DMS153 treated with DMSO at 0.1 percent for 48 hours (cell line): ENCODE measurements at regions not wholly inside any gene's neighbourhood (a gene's known extent, or its start where the extent isn't known, plus 50 kb on each side); places are given as distances from the start of the nearest gene placed in this dataset.

Experiments
- DNase-seq: peaks from one replicate; lab custom pipeline; 2025; ENCODE audit not compliant: unreplicated experiment; lab: John Stamatoyannopoulos, UW

DNA sequence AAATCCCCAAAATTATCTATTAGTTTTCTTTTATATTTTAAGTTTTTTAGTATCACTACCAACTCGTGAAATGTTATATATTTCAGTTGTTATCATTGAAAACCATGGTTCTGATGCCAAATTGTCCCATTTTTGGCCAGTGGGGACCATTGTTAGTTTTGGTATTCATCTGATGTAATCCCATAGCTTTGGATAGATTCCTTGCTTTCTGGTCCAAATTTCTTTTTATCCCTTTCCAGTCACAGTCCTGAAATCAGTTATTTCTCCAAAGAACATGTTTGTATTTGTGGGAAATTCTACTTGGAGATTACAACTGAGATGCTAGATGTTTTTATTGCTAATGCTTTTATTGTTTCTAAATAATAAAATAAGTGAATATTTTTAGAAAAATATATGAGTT lies 976.8 kb upstream of the CRIM1 start:
- DNase-seq, result no peak

DNA sequence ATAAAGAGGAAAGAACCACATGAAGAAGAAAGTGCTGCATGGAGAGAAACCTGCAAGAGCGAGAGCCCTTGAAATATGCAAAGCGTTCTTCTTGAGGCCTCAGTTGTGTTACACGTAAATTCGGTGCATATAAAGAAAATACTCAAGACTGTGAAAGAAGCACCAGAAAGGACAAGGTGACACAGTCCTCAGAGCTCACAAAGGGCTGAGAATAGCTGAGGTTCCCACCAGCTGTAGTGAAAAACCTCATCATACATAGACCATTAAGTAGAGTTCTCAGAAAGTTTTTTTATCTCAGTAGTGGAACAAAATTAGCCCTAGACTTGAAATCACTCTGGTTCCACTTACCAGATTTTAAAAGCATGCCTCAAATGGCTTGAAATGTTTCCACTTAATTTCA lies 980.7 kb upstream of the CRIM1 start:
- DNase-seq, result no peak

DNA sequence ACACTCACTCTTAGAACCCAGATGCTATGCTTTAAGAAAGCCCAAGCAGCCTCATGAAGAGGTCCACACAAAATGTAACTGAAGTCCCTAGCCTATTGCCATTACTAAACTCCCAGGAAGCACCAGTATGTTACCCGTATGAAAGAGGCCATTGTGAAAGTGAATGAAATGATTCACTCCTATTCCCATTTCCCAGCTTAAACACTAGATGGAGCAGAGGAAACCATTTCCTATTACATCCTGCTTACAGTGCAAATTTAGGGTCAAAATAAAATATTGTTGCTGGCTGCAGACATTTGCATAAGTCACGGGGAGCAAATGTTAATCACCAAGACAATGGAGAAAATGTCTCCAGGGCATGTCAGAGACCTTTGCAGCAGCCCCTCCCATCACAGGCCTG lies 989.7 kb upstream of the CRIM1 start:
- DNase-seq, result no peak

DNA sequence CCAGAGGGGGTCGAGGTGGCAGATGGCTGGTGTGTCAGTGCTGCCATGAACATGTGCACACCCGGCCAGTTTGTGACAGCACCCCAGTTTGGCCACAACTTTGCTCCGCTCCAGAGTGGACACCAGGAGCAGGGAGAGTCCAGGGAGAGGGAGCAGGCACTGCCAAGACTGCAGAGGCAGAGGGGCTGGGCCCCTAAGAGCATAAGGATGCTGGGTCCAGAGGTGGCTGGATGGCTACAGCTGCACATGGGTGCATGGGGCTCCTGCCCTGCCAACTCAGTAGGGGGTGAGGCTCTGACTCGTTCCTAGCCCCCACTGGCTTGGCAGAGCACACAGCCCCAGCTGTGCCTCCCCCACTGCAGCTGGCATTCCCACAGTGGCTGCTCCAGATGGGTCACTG lies 999.2 kb upstream of the CRIM1 start:
- no peak for DNase-seq

- DNase-seq, result no peak
These were observed 1000.5 kb upstream of the CRIM1 start for GRCh38 chr2:35355056-35355455.

DNA sequence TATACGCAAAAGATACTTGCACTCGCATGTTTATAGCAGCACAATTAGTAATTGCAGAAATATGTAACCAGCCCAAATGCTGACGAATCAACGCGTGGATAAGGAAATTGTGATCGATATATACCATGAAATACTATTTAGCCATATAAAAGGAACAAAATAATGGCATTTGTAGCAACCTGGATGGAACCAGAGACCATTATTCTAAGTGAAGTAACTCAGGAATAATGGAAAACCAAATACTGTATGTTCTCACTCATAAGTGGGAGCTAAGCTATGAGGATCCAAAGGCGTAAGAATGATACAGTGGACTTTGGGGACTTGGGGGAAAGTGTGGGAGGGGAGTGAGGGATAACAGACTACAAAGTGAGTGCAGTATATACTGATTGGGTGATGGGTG lies 1008.0 kb upstream of the CRIM1 start:
- DNase-seq, result no peak

DNA sequence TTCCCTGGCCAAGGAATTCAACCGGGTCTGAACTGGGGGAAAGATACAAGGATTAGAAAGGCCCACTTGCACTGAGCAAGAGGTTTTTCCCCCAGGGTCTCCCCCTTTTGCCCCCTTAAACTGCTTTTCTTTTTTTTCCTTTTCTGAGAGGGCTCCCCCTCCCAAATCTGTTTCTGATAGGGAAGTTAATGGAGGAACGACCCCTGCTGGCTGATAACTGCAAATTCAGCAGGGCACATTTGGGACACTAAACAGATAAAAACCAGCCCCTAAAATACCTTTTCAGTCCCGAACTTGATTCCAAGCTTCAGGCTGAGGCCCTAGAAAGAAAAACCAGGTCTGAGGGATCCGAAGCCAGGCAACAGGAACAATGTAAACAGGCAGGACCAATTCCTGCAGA lies 1012.4 kb upstream of the CRIM1 start:
- no peak for DNase-seq

DNA sequence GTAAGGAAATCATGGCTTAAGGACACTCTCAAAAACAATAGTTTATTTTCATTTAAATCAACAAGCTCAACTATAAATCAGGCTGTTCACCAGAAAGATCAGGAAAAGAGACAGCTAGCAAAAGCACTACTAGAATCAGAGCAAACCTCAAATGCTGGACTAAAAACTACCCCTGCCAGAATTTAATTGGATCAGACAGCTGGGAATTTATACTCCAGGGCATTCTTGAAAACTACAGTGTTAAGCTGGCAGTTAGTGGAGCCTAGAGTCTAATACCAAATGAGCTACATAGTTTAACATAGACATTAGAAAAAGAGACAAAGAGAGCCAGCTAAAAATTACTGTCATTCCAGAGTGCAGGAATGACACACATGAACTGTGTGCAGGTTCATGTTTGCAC lies 1016.4 kb upstream of the CRIM1 start:
- DNase-seq, result no peak

DNA sequence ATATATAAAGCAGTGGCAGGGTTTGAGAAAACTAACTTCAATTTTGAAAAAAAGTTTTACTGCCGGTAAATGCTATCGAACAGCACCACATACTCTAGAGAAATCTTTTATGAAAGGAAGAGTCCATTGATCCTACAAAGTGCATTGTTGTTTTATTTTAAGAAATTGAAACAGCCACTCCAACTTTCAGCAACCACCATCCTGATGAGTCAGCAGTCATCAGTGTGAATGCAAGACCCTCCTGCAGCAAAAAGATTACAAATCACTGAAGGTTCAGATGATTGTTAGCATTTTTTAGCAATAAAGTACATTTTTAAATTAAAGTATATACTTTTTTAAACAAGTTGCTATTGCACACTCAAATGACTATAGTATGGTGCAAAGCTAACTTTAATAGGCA lies 1017.7 kb upstream of the CRIM1 start:
- DNase-seq, result no peak

DNA sequence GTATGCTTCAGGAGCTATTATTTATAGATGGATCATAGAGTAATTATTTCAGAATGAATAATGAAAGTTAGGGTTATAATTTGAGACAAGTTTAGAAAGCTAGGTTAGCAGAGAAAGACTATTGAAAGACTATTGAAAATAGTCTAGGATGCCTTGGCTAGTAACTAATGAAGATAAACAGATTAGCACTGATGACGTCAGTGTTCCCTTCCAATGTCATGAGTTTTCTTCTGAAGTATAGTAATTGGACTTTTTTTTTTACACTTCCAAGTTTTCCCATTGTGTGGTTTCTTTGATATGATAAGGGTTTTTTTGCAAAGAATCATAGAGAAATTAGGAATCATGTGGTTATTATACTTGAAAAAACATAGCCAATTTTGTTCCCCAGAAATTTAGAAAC lies 1041.5 kb upstream of the CRIM1 start:
- no peak for DNase-seq

GRCh38 chr2:35301369-35301768 lies 1054.2 kb upstream of the CRIM1 start:
- no peak for DNase-seq

GRCh38 chr2:35298493-35298892 lies 1057.1 kb upstream of the CRIM1 start:
- no peak for DNase-seq

DNA sequence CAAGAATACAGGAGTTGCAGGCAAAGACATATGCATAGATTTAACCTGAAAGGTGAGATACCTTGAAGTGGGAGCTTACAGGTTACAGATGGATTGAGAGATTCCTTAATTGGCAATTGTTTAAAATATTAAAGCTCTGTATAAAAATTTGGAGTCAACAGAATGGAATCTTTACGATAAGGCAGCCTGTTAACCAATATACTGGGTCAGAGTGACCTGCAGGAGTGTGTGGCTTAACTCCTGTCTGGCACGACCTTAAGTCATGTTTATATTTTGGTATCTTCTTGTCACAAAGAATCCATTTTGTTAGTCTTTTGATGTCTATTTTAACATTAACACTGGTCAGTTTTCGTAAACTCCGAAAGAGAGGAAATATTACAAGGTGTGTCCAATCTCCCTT lies 1058.2 kb upstream of the CRIM1 start:
- DNase-seq, result no peak

DNA sequence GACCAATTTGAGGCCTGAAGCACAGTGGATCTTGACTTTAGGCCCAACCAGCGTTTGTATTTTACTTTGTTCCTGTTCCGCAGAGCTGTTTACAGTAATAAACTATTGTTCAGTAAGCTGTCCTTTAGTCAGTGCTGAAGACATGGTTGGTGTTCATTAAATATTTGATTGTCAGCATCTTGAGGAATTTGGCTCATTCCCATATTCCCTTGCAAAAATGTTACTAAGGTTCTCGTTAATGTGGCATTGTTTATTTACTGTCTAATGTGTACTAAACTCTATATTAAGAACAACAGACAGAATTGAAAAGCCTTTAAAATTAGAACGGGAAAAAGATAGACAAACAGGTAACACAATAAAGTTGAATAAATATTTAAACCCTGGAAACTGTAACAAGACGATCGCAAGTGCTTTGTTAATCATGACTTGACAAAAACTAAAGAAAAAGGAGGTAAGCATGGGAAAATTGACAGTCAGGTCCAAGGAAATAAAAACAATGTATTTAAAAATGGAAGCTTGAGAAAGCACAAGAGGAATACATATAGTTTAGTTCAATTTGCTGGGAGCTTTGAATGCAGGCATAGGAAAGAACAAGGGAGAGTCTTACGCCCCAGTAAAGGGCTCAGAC lies 1060.8 kb upstream of the CRIM1 start:
- DNase-seq, result no peak

DNA sequence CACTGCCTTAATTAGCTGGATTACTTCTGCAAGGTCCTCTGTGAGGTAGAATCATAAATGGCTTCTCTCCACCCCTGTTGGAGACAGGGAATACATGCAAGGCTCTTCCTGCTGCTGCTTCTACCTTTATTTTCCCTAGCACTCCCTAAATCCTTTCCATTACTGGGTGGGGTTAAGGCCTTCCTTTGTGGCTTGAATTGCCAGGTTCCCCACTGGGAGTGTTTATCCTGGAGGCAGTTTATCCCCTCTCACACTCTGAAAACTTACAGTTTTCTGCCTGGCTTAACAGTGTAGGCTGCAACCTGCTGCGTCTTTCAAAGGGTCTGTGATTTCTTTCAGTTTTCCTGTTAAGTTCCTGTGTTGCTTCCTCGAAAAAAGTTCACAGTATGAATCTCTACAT lies 1062.3 kb upstream of the CRIM1 start:
- no peak for DNase-seq

- no peak for DNase-seq
These were observed 1063.4 kb upstream of the CRIM1 start for GRCh38 chr2:35292199-35292598.

GRCh38 chr2:35281702-35282101 lies 1073.9 kb upstream of the CRIM1 start:
- no peak for DNase-seq

- DNase-seq, result no peak
These were observed 1099.8 kb upstream of the CRIM1 start for GRCh38 chr2:35255826-35256225.

- DNase-seq, result no peak
These were observed 1104.4 kb upstream of the CRIM1 start for GRCh38 chr2:35251156-35251555.

DNA sequence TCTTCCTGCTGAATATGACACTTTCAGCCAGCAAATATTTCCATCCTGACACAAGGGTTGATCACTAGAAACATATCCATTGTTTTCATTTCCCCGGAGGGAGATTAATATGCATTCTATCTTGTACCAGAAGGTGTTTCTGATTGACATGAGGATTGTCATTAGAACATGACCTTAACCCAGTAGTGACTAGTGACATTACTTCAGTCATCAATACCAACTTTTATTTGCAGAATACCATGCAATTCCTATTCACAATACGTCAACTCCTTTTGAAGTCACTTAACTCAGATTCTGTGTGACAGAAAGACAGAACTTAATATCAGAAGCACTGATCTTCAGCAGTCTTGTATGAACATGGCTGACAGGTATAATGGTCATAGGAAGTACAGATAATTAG lies 1108.9 kb upstream of the CRIM1 start:
- DNase-seq, result no peak

- DNase-seq, result no peak
These were observed 1127.0 kb upstream of the CRIM1 start for GRCh38 chr2:35228584-35228983.

- DNase-seq, result no peak
These were observed 1135.1 kb upstream of the CRIM1 start for GRCh38 chr2:35220461-35220860.

DNA sequence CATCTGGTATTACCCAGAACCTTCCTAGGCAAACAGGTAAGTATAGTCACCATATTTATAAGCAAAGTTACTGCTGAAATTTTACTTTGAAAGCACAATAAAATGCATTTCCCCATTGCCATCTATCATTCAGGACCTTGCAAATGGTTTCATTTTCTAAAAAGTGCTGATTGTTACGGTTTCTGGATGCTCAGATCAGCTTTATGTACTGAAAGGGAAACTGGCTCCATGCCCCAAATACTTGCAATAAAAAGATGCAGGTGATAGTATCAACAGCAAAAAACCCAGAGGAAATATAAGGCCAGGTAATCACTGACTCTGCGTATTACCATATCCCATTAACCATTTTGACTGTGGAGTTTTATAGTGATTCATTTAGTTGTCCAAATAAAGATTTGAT lies 1150.7 kb upstream of the CRIM1 start:
- DNase-seq, result no peak

DNA sequence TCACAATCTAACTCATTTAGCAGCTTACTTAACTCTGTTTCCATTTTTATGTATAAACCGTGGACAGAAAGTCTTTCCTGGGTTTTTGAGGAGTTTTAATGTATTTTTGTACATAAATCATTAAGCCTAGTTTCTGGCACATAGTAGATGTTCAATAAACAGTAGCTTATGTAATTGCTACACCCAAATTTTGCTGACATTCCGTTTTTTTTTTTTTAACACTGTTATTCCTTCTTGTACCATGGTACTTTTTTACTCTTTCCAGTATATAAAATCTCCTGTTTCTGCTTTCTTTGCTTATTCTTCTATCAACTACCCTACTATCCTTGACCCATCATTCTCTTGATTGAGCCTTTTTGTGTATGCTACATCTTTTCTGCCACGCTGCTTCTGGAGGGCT lies 1151.3 kb upstream of the CRIM1 start:
- DNase-seq, result no peak
